Gastroesophageal sphincter (tissue), 4 donors: ENCODE measurements at regions not wholly inside any gene's neighbourhood (a gene's known extent, or its start where the extent isn't known, plus 50 kb on each side); places are given as distances from the start of the nearest gene placed in this dataset.

Experiments
- ATAC-seq: fragments of 150-250 bp; one replicate; pipeline ENCODE4 v1.9.1; 2016; ENCODE audit warnings: mild to moderate bottlenecking, moderate library complexity
- H3K27ac ChIP-seq, 4 donors: fragments of 200-600 bp; sonication (generic) in 3 of 4; 1 replicate in 3 of 4; 2 replicates in 1 of 4; pipeline ENCODE4 v1.5.1; 2016 to 2019
- H3K27me3 ChIP-seq: fragments of 200-600 bp; sonication (generic); one replicate; pipeline ENCODE4 v1.5.1; 2019
- H3K36me3 ChIP-seq, 2 donors: fragments of 200-600 bp; sonication (generic); one replicate each; pipeline ENCODE4 v1.5.1; 2019; ENCODE audit warnings: control low read depth in 1 of 2
- H3K4me1 ChIP-seq, 3 donors: fragments of 200-600 bp; sonication (generic); 1 replicate in 2 of 3; 2 replicates in 1 of 3; pipeline ENCODE4 v1.5.1; 2016 to 2019; ENCODE audit warnings: control low read depth in 2 of 3
- H3K4me3 ChIP-seq, 2 donors: fragments of 200-600 bp; sonication (generic); one replicate each; pipeline ENCODE4 v1.5.1; 2019; ENCODE audit warnings: mild to moderate bottlenecking in 1 of 2, moderate library complexity in 1 of 2
- H3K9me3 ChIP-seq, 3 donors: fragments of 200-600 bp; sonication (generic); one replicate each; pipeline ENCODE4 v1.5.1; 2017 to 2019; ENCODE audit warnings: control low read depth in 2 of 3
- EP300 ChIP-seq: sonication (generic); formaldehyde crosslinking; IDR thresholded peaks from one replicate; pipeline ENCODE4 v1.6.1; 2017; ENCODE audit warnings: antibody characterized with exemption, mild to moderate bottlenecking
- POLR2A ChIP-seq, 2 donors: fragments of 450-650 bp; IDR thresholded peaks; one replicate each; pipeline ENCODE4 v1.6.1; 2017; ENCODE audit warnings: antibody characterized with exemption in 2 of 2, mild to moderate bottlenecking in 2 of 2, moderate library complexity in 1 of 2
- POLR2AphosphoS5 ChIP-seq: sonication (generic); formaldehyde crosslinking; IDR thresholded peaks from one replicate; pipeline ENCODE4 v1.6.1; 2017; ENCODE audit warnings: antibody characterized with exemption
- WGBS, 2 donors: methylation state at CpG; one replicate each; pipeline ENCODE4 v1.1.5; 2018; ENCODE audit warnings: low coverage in 1 of 2; 5-methylcytosine and 5-hydroxymethylcytosine counted together
- TF ChIP-seq, protein P1 (sequence below), 4 experiments: fragments of 200-600 bp in 2 of 4; fragments of 450-650 bp in 2 of 4; sonication (generic) in 1 of 4; IDR thresholded peaks; one replicate each; pipeline ENCODE4 v1.5.1; 2017 to 2019; ENCODE audit warnings: antibody characterized with exemption in 4 of 4, mild to moderate bottlenecking in 2 of 4, moderate library complexity in 2 of 4

DNA sequence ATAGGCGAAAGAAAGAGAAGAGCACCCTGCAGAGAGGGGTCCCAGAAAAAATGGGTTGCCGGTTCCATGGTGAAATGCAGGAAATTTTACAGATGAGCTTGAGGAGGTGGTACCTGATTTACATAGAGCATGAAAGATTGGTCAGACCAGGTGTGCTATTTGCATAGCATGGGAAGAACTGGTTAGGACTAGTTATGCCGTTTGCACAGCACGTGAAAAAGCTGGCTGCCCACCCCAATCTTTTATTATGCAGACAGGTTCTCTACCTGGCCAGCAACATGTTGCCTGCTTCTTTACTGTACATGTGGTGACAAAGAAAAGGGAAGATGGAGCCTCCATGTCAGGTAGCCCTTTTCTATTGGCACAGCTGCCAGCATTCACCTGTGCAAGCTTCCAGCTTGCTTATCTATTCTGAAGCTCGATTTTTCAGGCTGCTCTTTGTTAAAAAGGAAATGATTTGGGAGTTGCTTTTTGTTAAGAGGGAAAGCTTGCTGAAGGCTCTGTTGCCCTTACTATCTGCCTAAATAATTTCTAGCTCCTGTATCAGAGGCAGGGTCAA, 62.9 kb upstream of the ELK3 start:
- Histone ChIP-seq H3K9me3 (no peaks in the 10 kb centered on the region), H3K4me1 (no peaks in the 10 kb centered on the region), H3K36me3 (no peaks in the 10 kb centered on the region), H3K27ac (no peak overlapping the region), H3K4me3 (no peak overlapping the region), H3K27me3 (peaks cover 6% of the 10 kb centered on the region)
- no peak for ATAC-seq
- 50 to 100% methylated on average over 2 to 4 of the region's 5 CpGs for WGBS, 2 donors
- TF ChIP-seq, protein P1, sequence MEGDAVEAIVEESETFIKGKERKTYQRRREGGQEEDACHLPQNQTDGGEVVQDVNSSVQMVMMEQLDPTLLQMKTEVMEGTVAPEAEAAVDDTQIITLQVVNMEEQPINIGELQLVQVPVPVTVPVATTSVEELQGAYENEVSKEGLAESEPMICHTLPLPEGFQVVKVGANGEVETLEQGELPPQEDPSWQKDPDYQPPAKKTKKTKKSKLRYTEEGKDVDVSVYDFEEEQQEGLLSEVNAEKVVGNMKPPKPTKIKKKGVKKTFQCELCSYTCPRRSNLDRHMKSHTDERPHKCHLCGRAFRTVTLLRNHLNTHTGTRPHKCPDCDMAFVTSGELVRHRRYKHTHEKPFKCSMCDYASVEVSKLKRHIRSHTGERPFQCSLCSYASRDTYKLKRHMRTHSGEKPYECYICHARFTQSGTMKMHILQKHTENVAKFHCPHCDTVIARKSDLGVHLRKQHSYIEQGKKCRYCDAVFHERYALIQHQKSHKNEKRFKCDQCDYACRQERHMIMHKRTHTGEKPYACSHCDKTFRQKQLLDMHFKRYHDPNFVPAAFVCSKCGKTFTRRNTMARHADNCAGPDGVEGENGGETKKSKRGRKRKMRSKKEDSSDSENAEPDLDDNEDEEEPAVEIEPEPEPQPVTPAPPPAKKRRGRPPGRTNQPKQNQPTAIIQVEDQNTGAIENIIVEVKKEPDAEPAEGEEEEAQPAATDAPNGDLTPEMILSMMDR (IDR thresholded peaks at IDR 0.05), result no peak
- TF ChIP-seq POLR2AphosphoS5 (no peak), POLR2A (IDR thresholded peaks at IDR 0.05) (no peak), EP300 (no peak)

DNA sequence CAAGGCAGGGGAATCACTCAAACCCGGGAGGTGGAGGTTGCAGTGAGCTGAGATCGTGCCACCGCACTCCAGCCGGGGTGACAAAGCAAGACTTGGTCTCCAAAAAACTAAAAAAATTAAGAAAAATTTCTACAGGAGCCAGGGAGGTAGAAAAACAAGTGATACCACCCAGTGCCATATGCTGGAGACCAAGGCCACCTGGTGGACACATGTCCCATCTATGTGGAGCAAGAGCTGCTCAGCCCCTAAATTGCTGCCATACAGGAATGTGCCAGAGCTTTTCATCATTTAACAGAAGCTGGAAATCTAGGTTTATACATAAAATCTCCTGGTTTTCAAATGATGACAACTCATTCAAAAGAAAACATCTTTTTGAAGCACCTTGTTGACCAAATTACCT, 61.4 kb upstream of the ELK3 start:
- Histone ChIP-seq H3K27ac (no peak overlapping the region), H3K9me3 (no peaks in the 10 kb centered on the region), H3K36me3 (no peaks in the 10 kb centered on the region), H3K4me1 (no peaks in the 10 kb centered on the region), H3K27me3 (peaks cover 6% of the 10 kb centered on the region), H3K4me3 (no peak overlapping the region)
- WGBS, 2 donors, result 94% methylated on average over 4 of the region's 4 CpGs; no CpG with 5 or more reads in 1 of the 2 donors
- no peak for ATAC-seq
- TF ChIP-seq POLR2AphosphoS5 (no peak), EP300 (no peak), POLR2A (IDR thresholded peaks at IDR 0.05) (no peak)
- TF ChIP-seq, protein P1 (IDR thresholded peaks at IDR 0.05), result no peak

DNA sequence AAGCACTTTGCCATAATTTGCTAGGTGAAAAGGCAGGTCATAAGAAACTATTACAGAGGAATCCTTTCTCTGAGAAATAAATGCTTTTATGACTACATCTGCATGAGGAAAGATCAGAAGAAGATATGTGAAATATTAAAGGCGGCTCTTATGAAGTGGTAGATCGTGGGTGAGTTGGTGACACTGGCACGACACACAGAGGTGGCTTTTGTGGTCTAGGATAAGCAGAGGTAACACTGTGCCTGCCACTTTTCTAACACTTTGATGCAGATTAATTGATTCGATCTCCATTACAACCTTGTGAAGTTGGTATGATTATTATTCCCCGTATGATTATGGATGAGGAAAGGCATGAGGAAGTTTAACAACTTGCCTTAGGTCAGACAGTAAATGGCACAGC, 60.0 kb upstream of the ELK3 start:
- no peak overlapping the region for H3K4me3 ChIP-seq
- no peaks in the 10 kb centered on the region for H3K36me3 ChIP-seq
- H3K9me3 ChIP-seq, result no peaks in the 10 kb centered on the region
- H3K4me1 ChIP-seq, result no peaks in the 10 kb centered on the region
- WGBS, 2 donors, result 81 to 84% methylated on average over 4 to 5 of the region's 5 CpGs
- ATAC-seq, result no peak
- no peak overlapping the region for H3K27ac ChIP-seq
- H3K27me3 ChIP-seq, result peaks cover 6% of the 10 kb centered on the region
- TF ChIP-seq POLR2AphosphoS5, result no peak
- TF ChIP-seq POLR2A (IDR thresholded peaks at IDR 0.05), result no peak
- TF ChIP-seq EP300, result no peak
- TF ChIP-seq, protein P1 (IDR thresholded peaks at IDR 0.05), result no peak

DNA sequence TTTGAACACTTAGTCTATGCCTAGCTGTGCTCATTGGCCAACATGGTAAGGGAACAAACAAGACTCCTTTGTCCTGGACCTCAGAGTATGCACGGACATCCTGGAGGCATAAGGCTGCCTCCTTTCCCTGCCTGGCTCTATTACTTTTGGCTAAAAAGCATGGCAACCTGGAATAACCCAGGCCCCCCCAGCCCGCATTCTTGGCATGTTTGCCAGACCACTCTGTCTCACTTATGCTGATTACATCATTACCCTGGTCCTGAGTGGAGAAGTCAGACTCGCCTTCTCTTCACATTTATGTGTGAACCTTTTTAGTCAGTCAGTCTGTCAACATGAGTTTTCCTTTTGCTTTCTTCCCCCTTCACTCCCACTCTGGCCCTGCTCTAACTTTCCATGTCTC, 58.0 kb upstream of the ELK3 start:
- 61 to 73% methylated on average over 2 to 3 of the region's 3 CpGs for WGBS, 2 donors
- no peak overlapping the region for H3K27ac ChIP-seq

DNA sequence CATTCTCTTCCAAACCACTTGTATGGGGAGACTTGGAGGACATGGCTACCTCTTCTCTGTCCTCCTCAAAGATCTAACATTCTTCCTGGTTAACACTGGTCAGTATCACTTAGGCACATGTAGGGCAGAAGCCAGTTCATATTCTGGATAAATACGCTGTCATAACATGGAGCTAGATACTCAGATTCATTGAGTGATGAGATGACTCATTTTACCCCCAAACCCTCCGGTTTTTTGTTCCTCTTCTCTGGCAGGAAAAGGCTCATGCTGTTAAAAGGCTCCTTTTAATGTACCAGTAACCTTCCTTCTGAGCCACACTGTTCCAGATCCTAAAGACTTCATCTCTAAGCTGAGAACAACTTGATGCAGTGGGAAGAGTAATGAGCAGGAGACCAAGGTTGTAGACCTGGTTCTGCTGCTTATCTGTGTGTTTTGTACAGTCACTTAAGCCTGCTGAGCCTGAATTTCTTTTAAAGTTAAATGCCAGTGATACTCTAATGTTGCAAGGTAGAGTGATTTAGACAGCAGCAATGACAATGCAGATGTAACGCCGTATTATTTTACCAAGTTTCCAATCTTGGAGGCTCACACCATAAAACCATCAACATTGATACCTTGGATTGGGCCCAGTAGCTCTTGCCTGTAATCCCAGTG, 57.3 kb upstream of the ELK3 start:
- Histone ChIP-seq H3K27me3 (no peaks in the 10 kb centered on the region), H3K4me3 (no peak overlapping the region), H3K27ac (no peak overlapping the region), H3K4me1 (no peaks in the 10 kb centered on the region), H3K9me3 (no peaks in the 10 kb centered on the region), H3K36me3 (no peaks in the 10 kb centered on the region)
- ATAC-seq, result no peak
- WGBS, 2 donors, result 81 to 84% methylated on average over 4 of the region's 4 CpGs
- TF ChIP-seq, protein P1 (IDR thresholded peaks at IDR 0.05), result no peak
- TF ChIP-seq EP300 (no peak), POLR2A (IDR thresholded peaks at IDR 0.05) (no peak), POLR2AphosphoS5 (no peak)

More for the DNA sequence above, 58.0 kb upstream of the ELK3 start:
- Histone ChIP-seq H3K9me3 (no peaks in the 10 kb centered on the region), H3K4me3 (no peak overlapping the region), H3K4me1 (no peaks in the 10 kb centered on the region), H3K27me3 (peaks cover 5% of the 10 kb centered on the region), H3K36me3 (no peaks in the 10 kb centered on the region)
- no peak for ATAC-seq
- TF ChIP-seq POLR2A (IDR thresholded peaks at IDR 0.05), result no peak
- no peak for TF ChIP-seq EP300
- no peak for TF ChIP-seq POLR2AphosphoS5
